GM12878 (cell line): ENCODE measurements at regions not wholly inside any gene's neighbourhood (a gene's known extent, or its start where the extent isn't known, plus 50 kb on each side); places are given as distances from the start of the nearest gene placed in this dataset.

Experiments used
- ATAC-seq: fragments of 200-7000 bp; cut with Tn5 transposase; 3 replicates; pipeline ENCODE4 v1.9.1; 2020; ENCODE audit warnings: mild to moderate bottlenecking, moderate library complexity
- BruUV-seq: library from RNA; stranded (reverse); fragments of 400-500 nt; replicated peaks from 2 replicates; lab custom pipeline; 2021; lab: Mats Ljungman, UMichigan
- CTCF ChIA-PET: fragments of 300-600 bp; sonication (Branson Sonifier 250); formaldehyde crosslinking; extraction: SDS; loops from one replicate; lab custom pipeline; 2021; ENCODE audit warnings: inconsistent platforms; lab: Yijun Ruan, JAX
- POLR2A ChIA-PET: fragments of 350-600 bp; formaldehyde crosslinking; extraction: SDS; loops from one replicate; lab custom pipeline; 2021; ENCODE audit warnings: inconsistent platforms; lab: Charles Lee
- RAD21 ChIA-PET: fragments of 300-600 bp; sonication (Branson Sonifier 250); formaldehyde crosslinking; loops from one replicate; lab custom pipeline; 2023; ENCODE audit warnings: antibody characterized with exemption; ENCODE audit not compliant: unreplicated experiment; lab: Charles Lee
- SMC1A ChIA-PET: fragments of 300-600 bp; sonication (Branson Sonifier 250); formaldehyde crosslinking; loops from one replicate; lab custom pipeline; 2023; ENCODE audit not compliant: unreplicated experiment, uncharacterized antibody; lab: Charles Lee
- DNase-seq: peaks from one replicate; pipeline ENCODE4 v3.0.0-alpha.2; 2011; ENCODE audit warnings: low read depth, low spot score
- FAIRE-seq: peaks from 3 replicates; lab custom pipeline; 2011; peaks lifted over from hg19 to GRCh38; lab: Jason Lieb, UNC
- H2AFZ ChIP-seq: 2 replicates; pipeline ENCODE4 v1.6.0; 2011; ENCODE audit warnings: low read depth, low read length, control low read depth; ENCODE audit not compliant: control insufficient read depth
- H3K27ac ChIP-seq: 2 replicates; pipeline ENCODE4 v1.5.1; 2011; ENCODE audit warnings: control low read depth; ENCODE audit not compliant: control insufficient read depth, insufficient read depth
- H3K27me3 ChIP-seq, 2 experiments: replicated peaks in 1 of 2; 2 replicates each; pipeline versions ENCODE4 v1.6.0 to v1.6.1; 2011; ENCODE audit warnings: low read length in 1 of 2; ENCODE audit not compliant: control insufficient read depth in 2 of 2, insufficient read depth in 2 of 2
- H3K36me3 ChIP-seq, 2 experiments: 2 replicates each; pipeline ENCODE4 v1.5.1; 2011; ENCODE audit warnings: low read length in 1 of 2; ENCODE audit not compliant: control insufficient read depth in 2 of 2, insufficient read depth in 2 of 2
- H3K4me1 ChIP-seq: 2 replicates; pipeline ENCODE4 v1.6.1; 2011; ENCODE audit warnings: mild to moderate bottlenecking, low read length, moderate library complexity, mixed read lengths; ENCODE audit not compliant: control insufficient read depth, insufficient read depth
- H3K4me2 ChIP-seq: 2 replicates; pipeline ENCODE4 v1.6.0; 2011; ENCODE audit warnings: control low read depth; ENCODE audit not compliant: control insufficient read depth, insufficient read depth
- H3K4me3 ChIP-seq: fragments of 200-600 bp; sonication (generic); 2 replicates; pipeline ENCODE4 v1.5.1; 2016
- H3K79me2 ChIP-seq: 2 replicates; pipeline ENCODE4 v1.6.0; 2011; ENCODE audit warnings: low read length; ENCODE audit not compliant: control insufficient read depth, insufficient read depth
- H3K9ac ChIP-seq: 2 replicates; pipeline ENCODE4 v1.8.0; 2011; ENCODE audit warnings: low read length, control low read depth, mixed read lengths; ENCODE audit not compliant: control insufficient read depth, insufficient read depth
- H3K9me3 ChIP-seq: replicated peaks from 3 replicates; pipeline ENCODE4 v1.5.1; 2011; ENCODE audit warnings: mild to moderate bottlenecking, low read length; ENCODE audit not compliant: control insufficient read depth, insufficient read depth
- H4K20me1 ChIP-seq: 2 replicates; pipeline ENCODE4 v1.6.0; 2011; ENCODE audit not compliant: control insufficient read depth, insufficient read depth
- CTCF ChIP-seq, 3 experiments: IDR thresholded peaks in 2 of 3; conservative IDR thresholded peaks in 1 of 3; 2 replicates each; pipeline ENCODE4 v1.5.1; 2011; ENCODE audit warnings: low read depth in 3 of 3, low read length in 3 of 3, mild to moderate bottlenecking in 3 of 3, control low read depth in 2 of 3, moderate library complexity in 2 of 3, inconsistent platforms in 1 of 3, mixed read lengths in 1 of 3; ENCODE audit not compliant: control insufficient read depth in 2 of 3, insufficient read depth in 1 of 3; ENCODE audit errors: extremely low read depth in 1 of 3
- JUNB ChIP-seq: IDR thresholded peaks from 2 replicates; pipeline ENCODE4 v1.6.1; 2016; ENCODE audit warnings: antibody characterized with exemption, mild to moderate bottlenecking
- STAT1 ChIP-seq: fragments of 450-650 bp; conservative IDR thresholded peaks from 2 replicates; pipeline ENCODE4 v1.6.1; 2014; ENCODE audit warnings: antibody characterized with exemption, mild to moderate bottlenecking
- WGBS: methylation state at CpG from one replicate; pipeline ENCODE4 v1.1.6; 2016; ENCODE audit warnings: low lambda C conversion rate; ENCODE audit not compliant: insufficient replicate concordance, insufficient coverage; ENCODE audit errors: missing lambda C conversion rate; 5-methylcytosine and 5-hydroxymethylcytosine counted together
- in situ Hi-C: fragments of 300-500 bp; cut with MboI; formaldehyde crosslinking; loops from 9 replicates; pipeline ENCODE4 v1.14.3; 2018; ENCODE audit warnings: mixed read lengths
- intact Hi-C: fragments of 100-400 bp; cut with micrococcal nuclease; formaldehyde crosslinking; loops from one replicate; pipeline ENCODE4 v1.14.2; 2022; ENCODE audit not compliant: unreplicated experiment

- no peaks in the 10 kb centered on the region for H3K36me3 ChIP-seq
- no peaks in the 10 kb centered on the region for H3K27me3 ChIP-seq
- H2AFZ ChIP-seq: no peak overlapping the region
- POLR2A ChIA-PET: no interaction called here
- no peaks in the 10 kb centered on the region for H3K9me3 ChIP-seq
- no peak overlapping the region for H3K4me3 ChIP-seq
- in situ Hi-C loops: no loop called here
- ATAC-seq: no peak
- H3K4me2 ChIP-seq: no peak overlapping the region
- peaks cover 21% of the 10 kb centered on the region for H3K4me1 ChIP-seq
- TF ChIP-seq CTCF (IDR thresholded peaks at IDR 0.05 in 2 of 3, conservative IDR thresholded peaks at IDR 0.05 in 1 of 3; ENCODE audit: control insufficient read depth in 2 of 3, extremely low read depth in 1 of 3, insufficient read depth in 1 of 3, low read depth in 3 of 3, low read length in 3 of 3) (no peak), STAT1 (no peak), JUNB (no peak)
- TF ChIP-seq, all 136 proteins: peak for 0
- BruUV-seq: no TSS peak
- Histone ChIP-seq H3K27ac (no peak overlapping the region), H3K79me2 (no peaks in the 10 kb centered on the region), H3K9ac (no peak overlapping the region), H4K20me1 (no peaks in the 10 kb centered on the region)
- ChIA-PET CTCF (interaction anchor here (0.7 kb wide), 1 partner anchor 33 kb away, joined by 3 read pairs; no protein-coding TSS in a partner anchor), RAD21 (interaction anchor here (0.7 kb wide), 1 partner anchor 16 kb away, joined by 4 read pairs; no protein-coding TSS in a partner anchor), SMC1A (interaction anchor here (1.0 kb wide), 1 partner anchor 10 kb away, joined by 3 read pairs; no protein-coding TSS in a partner anchor)
- FAIRE-seq: no peak
- DNase-seq: no peak
- 80% methylated on average over 6 of the region's 6 CpGs for WGBS
- intact Hi-C loops: no loop called here
Measured at GRCh38 chr12:76186131-76186906, 101.8 kb upstream of the NAP1L1 start.
